Calu3 (cell line): ENCODE measurements at regions not wholly inside any gene's neighbourhood (a gene's known extent, or its start where the extent isn't known, plus 50 kb on each side); places are given as distances from the start of the nearest gene placed in this dataset.

Source experiments
- BruUV-seq: library from RNA; stranded (reverse); fragments of 400-500 nt; replicated peaks from 2 replicates; lab custom pipeline; 2021; lab: Mats Ljungman, UMichigan
- CTCF ChIA-PET: fragments of 300-600 bp; sonication (Branson Sonifier 250); formaldehyde crosslinking; loops from one replicate; lab custom pipeline; 2022; ENCODE audit warnings: antibody characterized with exemption; lab: Charles Lee
- DNase-seq: peaks from one replicate; pipeline ENCODE4 v3.0.0; 2022
- H3K27ac Mint-ChIP-seq: one replicate; pipeline ENCODE4 v1.8.0; 2022; ENCODE audit warnings: mixed read lengths; ENCODE audit not compliant: unreplicated experiment
- H3K27me3 Mint-ChIP-seq: one replicate; pipeline ENCODE4 v1.8.0; 2022; ENCODE audit warnings: mixed read lengths; ENCODE audit not compliant: unreplicated experiment
- H3K36me3 Mint-ChIP-seq: one replicate; pipeline ENCODE4 v1.8.0; 2022; ENCODE audit warnings: mild to moderate bottlenecking, moderate library complexity, mixed read lengths; ENCODE audit not compliant: insufficient read depth, unreplicated experiment
- H3K4me1 Mint-ChIP-seq: one replicate; pipeline ENCODE4 v1.8.0; 2022; ENCODE audit warnings: mild to moderate bottlenecking, low read depth, mixed read lengths; ENCODE audit not compliant: unreplicated experiment
- H3K4me3 Mint-ChIP-seq: one replicate; pipeline ENCODE4 v1.8.0; 2022; ENCODE audit warnings: mild to moderate bottlenecking, low read depth, moderate library complexity, mixed read lengths; ENCODE audit not compliant: unreplicated experiment
- H3K9me3 Mint-ChIP-seq: one replicate; pipeline ENCODE4 v1.8.0; 2022; ENCODE audit warnings: low read depth, mixed read lengths; ENCODE audit not compliant: unreplicated experiment
- CTCF ChIP-seq: fragments of 200-600 bp; IDR thresholded peaks from one replicate; pipeline ENCODE4 v1.8.0; 2022; ENCODE audit warnings: antibody characterized with exemption; ENCODE audit not compliant: unreplicated experiment
- intact Hi-C: fragments of 100-400 bp; cut with micrococcal nuclease; formaldehyde crosslinking; loops from one replicate; pipeline ENCODE4 v1.10.0; 2022; ENCODE audit not compliant: unreplicated experiment

- CTCF ChIA-PET = no interaction called here
- Mint-ChIP-seq H3K4me3 (no peak overlapping the region), H3K4me1 (no peaks in the 10 kb centered on the region), H3K9me3 (no peaks in the 10 kb centered on the region), H3K27me3 (no peaks in the 10 kb centered on the region), H3K36me3 (no peaks in the 10 kb centered on the region), H3K27ac (no peak overlapping the region)
- no TSS peak for BruUV-seq
- intact Hi-C loops = no loop called here
- no peak for DNase-seq
- TF ChIP-seq CTCF = no peak
Measured at GRCh38 chr3:147313513-147313912, 92.8 kb downstream of the ZIC4 start.

DNA sequence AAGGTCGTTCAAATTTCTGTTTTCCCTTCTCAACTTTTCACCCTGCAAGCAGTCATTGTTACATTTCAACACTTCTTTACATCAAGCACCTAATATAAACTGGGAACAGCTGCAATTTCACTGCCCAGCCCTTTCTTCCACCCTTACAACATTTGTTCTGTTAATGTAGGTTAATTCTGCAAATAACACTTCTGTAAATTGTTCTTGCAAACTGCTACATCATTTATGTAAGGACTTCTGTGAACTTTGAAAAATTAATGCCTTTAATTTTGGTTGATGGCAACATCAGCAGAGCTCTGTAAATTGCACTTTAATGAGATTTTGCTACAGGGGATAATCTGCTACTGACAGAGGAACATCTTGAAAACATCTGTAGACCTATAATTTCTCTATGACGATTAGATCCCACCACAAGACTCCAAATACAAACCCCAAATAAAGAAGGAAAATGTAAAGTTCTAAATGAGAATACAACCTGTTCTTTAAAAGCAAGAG lies 93.5 kb downstream of the ZIC4 start:
- no peaks in the 10 kb centered on the region for H3K9me3 Mint-ChIP-seq
- H3K27ac Mint-ChIP-seq = no peak overlapping the region
- no peaks in the 10 kb centered on the region for H3K27me3 Mint-ChIP-seq
- no peak for DNase-seq
- TF ChIP-seq CTCF = no peak
- no TSS peak for BruUV-seq
- H3K4me3 Mint-ChIP-seq = no peak overlapping the region
- CTCF ChIA-PET = no interaction called here
- H3K36me3 Mint-ChIP-seq = no peaks in the 10 kb centered on the region
- intact Hi-C loops = no loop called here
- H3K4me1 Mint-ChIP-seq = no peaks in the 10 kb centered on the region

DNA sequence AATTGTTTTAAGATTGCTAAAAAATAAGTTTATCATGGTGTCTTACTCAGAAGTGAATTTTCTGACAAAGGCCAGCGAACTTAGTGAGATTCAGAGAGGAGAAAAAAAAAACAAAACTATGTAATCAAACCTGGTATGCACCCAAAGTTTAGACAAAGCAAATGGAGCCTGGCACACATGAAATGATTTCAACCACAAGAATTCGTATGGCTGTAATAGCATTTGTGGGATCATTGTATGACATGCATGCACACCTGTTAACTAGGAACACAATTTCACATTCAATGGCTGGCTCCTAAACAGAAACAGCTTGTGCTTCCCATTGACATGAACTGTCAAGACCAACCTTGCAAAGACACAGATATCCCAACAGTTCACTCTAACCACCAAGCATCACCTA lies 94.6 kb downstream of the ZIC4 start:
- Mint-ChIP-seq H3K27me3 (no peaks in the 10 kb centered on the region), H3K4me1 (no peaks in the 10 kb centered on the region), H3K36me3 (no peaks in the 10 kb centered on the region), H3K27ac (no peak overlapping the region), H3K4me3 (no peak overlapping the region), H3K9me3 (no peaks in the 10 kb centered on the region)
- intact Hi-C loops = no loop called here
- no peak for TF ChIP-seq CTCF
- CTCF ChIA-PET = no interaction called here
- no peak for DNase-seq
- no TSS peak for BruUV-seq

DNA sequence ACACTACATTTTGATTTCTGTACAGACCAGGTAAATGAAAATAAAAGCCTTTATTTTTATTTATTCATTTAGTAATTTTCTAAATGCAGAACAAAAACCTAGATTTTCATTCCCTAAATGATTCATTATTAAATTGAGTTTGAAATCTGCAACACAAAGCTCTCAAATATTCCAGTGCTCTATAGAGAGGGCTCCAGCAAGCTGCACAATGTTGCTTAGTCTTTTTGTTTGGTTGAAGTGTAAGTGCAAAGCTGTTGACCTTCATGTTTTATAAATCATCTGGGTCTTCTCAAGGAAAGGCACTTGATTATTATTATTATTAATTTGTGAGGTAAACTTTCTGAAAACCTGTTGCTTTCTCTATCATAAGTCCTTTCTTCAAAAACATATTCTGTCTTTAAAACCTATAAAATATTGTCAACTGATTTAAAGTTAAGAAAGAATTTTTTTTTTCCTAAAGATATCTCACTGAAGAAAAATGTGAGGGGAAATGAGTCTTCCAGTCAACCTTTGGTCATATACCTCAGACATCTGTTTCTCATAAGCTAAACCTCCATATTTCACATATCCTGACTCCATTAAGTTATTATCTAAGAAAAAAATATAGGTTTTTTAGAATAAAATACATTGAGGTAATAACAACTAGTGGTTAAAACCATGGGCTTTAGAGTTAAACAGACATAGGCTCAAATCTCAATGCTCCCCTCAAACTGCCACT lies 100.7 kb downstream of the ZIC4 start:
- TF ChIP-seq CTCF = no peak
- Mint-ChIP-seq H3K27ac (no peak overlapping the region), H3K27me3 (no peaks in the 10 kb centered on the region), H3K4me3 (no peak overlapping the region), H3K36me3 (no peaks in the 10 kb centered on the region), H3K9me3 (no peaks in the 10 kb centered on the region), H3K4me1 (no peaks in the 10 kb centered on the region)
- intact Hi-C loops = no loop called here
- DNase-seq = no peak
- CTCF ChIA-PET = no interaction called here
- BruUV-seq = no TSS peak
